Naive thymus-derived CD4-positive, alpha-beta T cell (primary cell): ENCODE measurements at regions not wholly inside any gene's neighbourhood (a gene's known extent, or its start where the extent isn't known, plus 50 kb on each side); places are given as distances from the start of the nearest gene placed in this dataset.

Source experiments
- ATAC-seq: fragments of 150-1000 bp; cut with Tn5 transposase; 2 replicates; pipeline ENCODE4 v1.10.0; 2021; ENCODE audit warnings: mild to moderate bottlenecking, moderate library complexity
- CTCF ChIA-PET: fragments of 350-600 bp; sonication (Branson Sonifier 250); formaldehyde crosslinking; loops from one replicate; lab custom pipeline; 2021; ENCODE audit warnings: antibody characterized with exemption; lab: Charles Lee
- POLR2A ChIA-PET: fragments of 350-600 bp; sonication (Branson Sonifier 250); formaldehyde crosslinking; loops from one replicate; lab custom pipeline; 2021; ENCODE audit warnings: antibody characterized with exemption, inconsistent platforms; lab: Charles Lee
- DNase-seq, 9 donors: peaks; one replicate each; pipeline versions ENCODE4 v3.0.0 to v3.0.0-alpha.2; 2020 to 2022; ENCODE audit warnings: mixed read lengths in 1 of 9
- H3K27ac ChIP-seq: one replicate; pipeline ENCODE4 v1.7.0; 2013; ENCODE audit warnings: mild to moderate bottlenecking, low read depth, low read length, moderate library complexity
- H3K27me3 ChIP-seq, 2 donors: one replicate each; pipeline ENCODE4 v1.7.0; 2013; ENCODE audit warnings: low read length in 2 of 2, mild to moderate bottlenecking in 2 of 2, moderate library complexity in 2 of 2; ENCODE audit not compliant: control insufficient read depth in 2 of 2, insufficient read depth in 2 of 2
- H3K36me3 ChIP-seq, 3 experiments: 1 replicate in 2 of 3; 2 replicates in 1 of 3; pipeline ENCODE4 v1.7.0; 2013; ENCODE audit warnings: low read length in 3 of 3, mild to moderate bottlenecking in 3 of 3, moderate library complexity in 1 of 3; ENCODE audit not compliant: insufficient read depth in 3 of 3, control insufficient read depth in 2 of 3
- H3K4me1 ChIP-seq, 2 donors: one replicate each; pipeline ENCODE4 v1.7.0; 2013; ENCODE audit warnings: low read length in 2 of 2, mild to moderate bottlenecking in 2 of 2, moderate library complexity in 1 of 2; ENCODE audit not compliant: control insufficient read depth in 2 of 2, insufficient read depth in 2 of 2
- H3K4me3 ChIP-seq: 2 replicates; pipeline ENCODE4 v1.7.0; 2013; ENCODE audit warnings: mild to moderate bottlenecking, low read length
- H3K9me3 ChIP-seq, 3 experiments: 1 replicate in 2 of 3; 2 replicates in 1 of 3; pipeline ENCODE4 v1.7.0; 2013; ENCODE audit warnings: low read length in 3 of 3; ENCODE audit not compliant: control insufficient read depth in 2 of 3
- H3K27ac Mint-ChIP-seq, 9 donors: one replicate each; pipeline ENCODE4 v1.8.0; 2020 to 2022; ENCODE audit warnings: mixed read lengths in 9 of 9, mild to moderate bottlenecking in 8 of 9, moderate library complexity in 5 of 9, inconsistent platforms in 2 of 9
- H3K27me3 Mint-ChIP-seq, 5 donors: one replicate each; pipeline ENCODE4 v1.8.0; 2021 to 2022; ENCODE audit warnings: mixed read lengths in 5 of 5, mild to moderate bottlenecking in 1 of 5
- H3K36me3 Mint-ChIP-seq, 5 donors: one replicate each; pipeline ENCODE4 v1.8.0; 2020 to 2022; ENCODE audit warnings: mixed read lengths in 5 of 5, mild to moderate bottlenecking in 3 of 5, inconsistent platforms in 1 of 5
- H3K4me1 Mint-ChIP-seq, 7 donors: one replicate each; pipeline ENCODE4 v1.8.0; 2020 to 2022; ENCODE audit warnings: mixed read lengths in 7 of 7, mild to moderate bottlenecking in 3 of 7, inconsistent platforms in 1 of 7
- H3K4me3 Mint-ChIP-seq, 10 donors: one replicate each; pipeline ENCODE4 v1.8.0; 2020 to 2022; ENCODE audit warnings: mild to moderate bottlenecking in 10 of 10, mixed read lengths in 10 of 10, moderate library complexity in 6 of 10, inconsistent platforms in 2 of 10
- H3K9me3 Mint-ChIP-seq, 11 donors: one replicate each; pipeline ENCODE4 v1.8.0; 2020 to 2022; ENCODE audit warnings: mixed read lengths in 11 of 11, mild to moderate bottlenecking in 4 of 11, inconsistent platforms in 1 of 11, moderate library complexity in 1 of 11
- intact Hi-C, 2 donors: fragments of 100-400 bp; cut with micrococcal nuclease; formaldehyde crosslinking; loops; one replicate each; pipeline ENCODE4 v1.15.1; 2023

DNA sequence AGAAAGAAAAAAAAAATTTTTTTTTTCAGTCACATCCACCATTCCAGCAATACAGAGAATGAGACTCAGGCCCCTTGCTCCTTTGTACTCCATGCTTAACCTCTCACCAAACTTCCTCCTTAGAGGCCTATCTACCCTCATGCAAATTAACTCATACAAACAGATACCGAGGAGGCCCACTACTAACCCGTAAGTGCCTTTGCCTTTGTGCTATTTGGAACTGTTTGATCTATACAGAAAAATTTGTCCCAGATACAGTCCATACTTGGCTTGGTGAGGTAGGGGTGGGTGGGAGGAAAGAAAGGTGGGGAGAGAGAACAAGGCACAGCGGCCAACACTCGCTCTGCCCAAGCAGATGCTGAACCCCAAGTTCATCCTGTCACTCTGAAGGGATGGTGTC is 87.8 kb upstream of the DUSP5 start:
- H3K4me1 ChIP-seq = peaks cover 8 to 19% of the 10 kb centered on the region in 2 donors
- ChIA-PET POLR2A (no interaction called here), CTCF (no interaction called here)
- ATAC-seq (no peak), DNase-seq (no peak)
- Mint-ChIP-seq H3K27me3 (peaks cover 0 to 2% (median 0%) of the 10 kb centered on the region in 5 donors), H3K4me3 (no peak overlapping the region), H3K4me1 (peaks cover 14 to 58% (median 16%) of the 10 kb centered on the region in 7 donors), H3K36me3 (no peaks in the 10 kb centered on the region), H3K9me3 (no peaks in the 10 kb centered on the region), H3K27ac (no peak overlapping the region)
- intact Hi-C loops = loop anchor here (5.0 to 10.0 kb wide), 3 partner anchors 53 to 455 kb away; no protein-coding TSS in a partner anchor
- no peaks in the 10 kb centered on the region for H3K36me3 ChIP-seq
- H3K27ac ChIP-seq = no peak overlapping the region
- no peak overlapping the region for H3K4me3 ChIP-seq
- no peaks in the 10 kb centered on the region for H3K9me3 ChIP-seq
- no peaks in the 10 kb centered on the region for H3K27me3 ChIP-seq

DNA sequence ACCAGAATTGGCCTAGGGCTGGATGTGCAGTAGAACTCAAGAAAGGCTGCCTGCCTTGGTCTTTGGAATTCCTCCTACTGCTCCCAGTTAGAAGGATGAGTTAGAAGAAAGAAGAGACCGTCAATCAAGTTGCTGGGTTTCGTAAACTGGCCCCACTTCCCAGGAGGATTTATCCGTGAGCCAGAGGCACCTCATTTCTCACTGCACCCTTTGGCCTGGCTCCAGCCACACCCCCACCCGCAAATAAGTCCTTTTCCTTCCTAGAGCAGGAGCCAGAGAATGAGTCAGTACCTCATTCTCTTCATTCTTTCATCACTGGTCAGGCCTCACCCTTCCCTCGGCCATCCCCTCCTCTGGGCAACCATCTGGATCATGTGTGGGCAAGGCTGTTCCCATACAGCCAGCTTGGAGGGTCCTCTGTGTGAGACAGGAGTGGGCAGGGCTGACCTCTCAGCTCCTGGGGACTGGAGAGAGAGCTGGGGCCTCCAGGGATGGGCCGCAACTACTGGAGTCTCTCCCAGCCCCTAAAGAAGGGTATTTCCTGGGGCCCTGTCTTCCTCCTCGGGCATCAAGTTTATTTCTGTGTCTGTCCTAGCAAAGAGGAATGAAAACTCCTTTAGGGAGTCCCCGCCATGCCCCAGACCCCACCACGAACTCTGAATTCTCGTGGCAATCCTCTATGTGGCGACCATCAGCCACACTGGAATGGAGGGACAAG is 87.2 kb upstream of the DUSP5 start:
- no peaks in the 10 kb centered on the region for H3K9me3 Mint-ChIP-seq
- CTCF ChIA-PET = no interaction called here

DNA sequence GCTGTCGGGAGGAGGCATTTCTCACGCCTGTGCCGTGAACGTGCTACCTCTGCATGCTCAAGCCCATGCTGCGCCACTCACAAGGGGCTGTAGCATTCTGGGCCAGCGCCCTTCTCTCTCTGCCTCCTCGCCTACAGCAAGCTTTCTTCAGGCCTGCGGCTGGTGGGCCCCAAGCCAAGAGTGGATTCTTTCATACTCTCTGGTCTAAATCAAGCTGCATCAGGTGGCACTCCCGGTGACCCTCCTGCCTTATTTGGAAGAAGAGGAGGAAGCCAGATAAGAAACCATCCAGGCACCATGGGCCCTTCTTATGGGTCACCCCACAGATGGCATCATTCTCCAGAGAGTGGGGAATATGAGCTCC is 86.7 kb upstream of the DUSP5 start:
- Histone ChIP-seq H3K9me3 (no peaks in the 10 kb centered on the region), H3K4me1 (peaks cover 14 to 30% of the 10 kb centered on the region in 2 donors), H3K4me3 (no peak overlapping the region), H3K36me3 (no peaks in the 10 kb centered on the region), H3K27me3 (no peaks in the 10 kb centered on the region), H3K27ac (no peak overlapping the region)
- Mint-ChIP-seq H3K4me1 (peaks cover 19 to 67% (median 21%) of the 10 kb centered on the region in 7 donors), H3K4me3 (no peak overlapping the region), H3K27ac (peak overlapping the region in 1 of 9 donors; percentile 81), H3K9me3 (no peaks in the 10 kb centered on the region), H3K27me3 (peaks cover 0 to 2% (median 0%) of the 10 kb centered on the region in 5 donors), H3K36me3 (no peaks in the 10 kb centered on the region)
- DNase-seq = no peak
- no peak for ATAC-seq
- ChIA-PET POLR2A (no interaction called here), CTCF (no interaction called here)
- intact Hi-C loops = loop anchor here (5.0 to 10.0 kb wide), 3 partner anchors 54 to 454 kb away; no protein-coding TSS in a partner anchor

More for the DNA sequence above, 87.2 kb upstream of the DUSP5 start:
- intact Hi-C loops = loop anchor here (5.0 to 10.0 kb wide), 3 partner anchors 53 to 454 kb away; no protein-coding TSS in a partner anchor
- DNase-seq = no peak
- no peaks in the 10 kb centered on the region for H3K36me3 ChIP-seq
- Mint-ChIP-seq H3K36me3 (no peaks in the 10 kb centered on the region), H3K4me1 (peaks cover 17 to 62% (median 20%) of the 10 kb centered on the region in 7 donors), H3K27me3 (peaks cover 0 to 2% (median 0%) of the 10 kb centered on the region in 5 donors), H3K27ac (no peak overlapping the region), H3K4me3 (no peak overlapping the region)
- no peak for ATAC-seq
- no peaks in the 10 kb centered on the region for H3K9me3 ChIP-seq
- POLR2A ChIA-PET = no interaction called here
- peaks cover 13 to 25% of the 10 kb centered on the region in 2 donors for H3K4me1 ChIP-seq
- no peaks in the 10 kb centered on the region for H3K27me3 ChIP-seq
- no peak overlapping the region for H3K27ac ChIP-seq
- no peak overlapping the region for H3K4me3 ChIP-seq

DNA sequence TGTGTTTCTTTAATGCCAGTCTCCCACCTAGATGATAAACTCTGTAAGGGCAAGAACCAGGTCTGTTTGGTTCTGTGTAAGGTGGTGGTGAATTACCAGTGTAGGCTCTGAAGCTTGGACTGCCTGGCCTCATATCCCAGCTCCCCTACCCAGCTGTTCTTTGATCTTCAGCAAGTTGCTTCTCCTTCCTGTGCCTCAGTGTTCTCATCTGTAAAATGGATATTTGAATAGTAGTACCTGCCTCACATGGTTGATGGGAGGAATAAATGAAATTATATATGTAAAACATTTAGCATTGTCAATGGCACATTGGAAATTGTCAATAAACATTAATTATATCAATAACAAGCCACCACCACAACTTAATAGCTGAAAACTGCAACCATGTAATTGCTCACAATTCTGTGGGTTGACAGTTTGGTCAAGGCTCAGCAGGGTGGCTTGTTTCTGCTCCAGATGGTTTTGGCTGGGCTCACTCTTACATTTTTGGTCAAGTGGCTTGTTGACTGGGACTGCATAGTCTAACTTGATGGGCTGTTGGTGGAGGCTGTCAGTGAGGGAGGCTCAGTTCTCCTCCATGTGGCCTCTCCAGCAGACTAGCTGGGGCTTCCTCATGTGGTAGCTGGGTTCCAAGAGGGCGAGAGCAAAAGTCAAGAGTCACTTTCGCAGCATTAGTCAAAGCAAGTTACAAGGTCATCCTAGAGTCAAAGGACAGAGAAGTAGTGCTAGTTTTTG is 84.5 kb upstream of the DUSP5 start:
- no peak for ATAC-seq
- intact Hi-C loops = loop anchor here (5.0 to 10.0 kb wide), 3 partner anchors 56 to 452 kb away; no protein-coding TSS in a partner anchor
- Mint-ChIP-seq H3K9me3 (no peaks in the 10 kb centered on the region), H3K4me1 (peaks cover 19 to 66% (median 22%) of the 10 kb centered on the region in 7 donors), H3K27me3 (no peaks in the 10 kb centered on the region), H3K27ac (peak overlapping the region in 3 of 9 donors; percentile 33 to 88 (median 74)), H3K4me3 (peak overlapping the region in 2 of 10 donors; percentile 37 to 45), H3K36me3 (no peaks in the 10 kb centered on the region)
- H3K4me1 ChIP-seq = peaks cover 14 to 35% of the 10 kb centered on the region in 2 donors
- no peak overlapping the region for H3K4me3 ChIP-seq
- H3K27me3 ChIP-seq = no peaks in the 10 kb centered on the region
- H3K27ac ChIP-seq = no peak overlapping the region
- no peak for DNase-seq
- no peaks in the 10 kb centered on the region for H3K9me3 ChIP-seq
- CTCF ChIA-PET = no interaction called here
- POLR2A ChIA-PET = interaction anchor here (1.5 kb wide), 1 partner anchor 28 kb away, joined by 3 read pairs; no protein-coding TSS in a partner anchor
- no peaks in the 10 kb centered on the region for H3K36me3 ChIP-seq

DNA sequence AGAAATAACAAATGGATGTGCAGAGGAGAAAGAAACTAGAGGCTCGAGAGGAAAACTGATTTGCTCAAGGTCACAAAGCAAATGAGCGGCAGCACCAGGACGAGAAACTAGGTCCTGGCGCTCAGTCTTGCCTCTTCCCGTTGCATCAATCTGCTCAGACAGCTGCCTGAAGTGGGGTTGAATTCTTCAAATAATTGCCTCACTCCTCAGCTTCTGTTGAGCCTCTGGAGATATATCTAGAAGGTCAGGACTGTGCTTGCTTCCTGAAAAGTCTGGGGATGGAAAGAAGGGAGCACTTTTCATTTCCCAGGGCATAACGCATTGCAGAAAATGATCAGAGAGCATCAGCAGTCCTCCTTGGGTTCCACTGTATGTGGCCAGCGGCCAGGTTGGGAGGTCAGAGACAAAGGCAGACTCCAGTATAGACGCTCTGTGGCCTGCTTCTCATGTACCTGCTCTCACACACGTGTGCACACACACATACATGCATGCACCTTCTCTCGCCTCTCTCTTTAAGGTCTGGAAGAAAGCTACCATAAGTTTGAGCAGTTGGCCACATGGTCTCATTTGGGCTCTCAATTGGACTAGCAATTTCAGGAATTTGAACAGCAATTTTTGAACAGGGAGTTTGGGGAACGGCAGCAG is 83.7 kb upstream of the DUSP5 start:
- DNase-seq (no peak), ATAC-seq (peak; percentile 1)
- ChIA-PET POLR2A (interaction anchor here (1.5 kb wide), 1 partner anchor 27 kb away, joined by 3 read pairs; no protein-coding TSS in a partner anchor), CTCF (no interaction called here)
- H3K36me3 Mint-ChIP-seq = no peaks in the 10 kb centered on the region
- peak overlapping the region in 8 of 9 donors; percentile 20 to 88 (median 62) for H3K27ac Mint-ChIP-seq
- no peak overlapping the region for H3K27ac ChIP-seq
- intact Hi-C loops = loop anchor here (1.0 to 10.0 kb wide), 14 partner anchors 12 to 451 kb away; partner anchors contain the start of genes DUSP5 (in 2 of the 2) and SMC3 (in 1 of the 2)
- no peak overlapping the region for H3K4me3 ChIP-seq
- H3K27me3 ChIP-seq = no peaks in the 10 kb centered on the region
- no peaks in the 10 kb centered on the region for H3K9me3 Mint-ChIP-seq
- H3K36me3 ChIP-seq = no peaks in the 10 kb centered on the region
- peaks cover 14 to 35% of the 10 kb centered on the region in 2 donors for H3K4me1 ChIP-seq
- peak overlapping the region in 8 of 10 donors; percentile 13 to 71 (median 26) for H3K4me3 Mint-ChIP-seq
- H3K4me1 Mint-ChIP-seq = peaks cover 19 to 63% (median 22%) of the 10 kb centered on the region in 7 donors
- H3K27me3 Mint-ChIP-seq = no peaks in the 10 kb centered on the region
- H3K9me3 ChIP-seq = no peaks in the 10 kb centered on the region
